Spleen (tissue), 11 donors: ENCODE measurements at regions not wholly inside any gene's neighbourhood (a gene's known extent, or its start where the extent isn't known, plus 50 kb on each side); places are given as distances from the start of the nearest gene placed in this dataset.

Experiments
- DNase-seq: peaks from one replicate; pipeline ENCODE4 v3.0.0-alpha.2; 2020
- H3K27ac ChIP-seq, 8 donors: fragments of 200-600 bp; sonication (generic) in 7 of 8; 1 replicate in 4 of 8; 2 replicates in 4 of 8; pipeline versions ENCODE4 v1.5.0 to v1.8.0; 2016 to 2021; ENCODE audit warnings: inconsistent platforms in 4 of 8, mild to moderate bottlenecking in 4 of 8, moderate library complexity in 1 of 8
- H3K27me3 ChIP-seq, 7 donors: fragments of 200-600 bp; sonication (generic) in 6 of 7; replicated peaks in 1 of 7; 1 replicate in 4 of 7; 2 replicates in 3 of 7; pipeline versions ENCODE4 v1.5.0 to v1.8.0; 2016 to 2021; ENCODE audit warnings: inconsistent platforms in 3 of 7, mild to moderate bottlenecking in 1 of 7
- H3K36me3 ChIP-seq, 6 donors: fragments of 200-600 bp; sonication (generic) in 5 of 6; 1 replicate in 4 of 6; 2 replicates in 2 of 6; pipeline versions ENCODE4 v1.5.0 to v1.8.0; 2016 to 2021; ENCODE audit warnings: inconsistent platforms in 2 of 6
- H3K4me1 ChIP-seq, 6 donors: fragments of 200-600 bp; sonication (generic) in 5 of 6; 1 replicate in 3 of 6; 2 replicates in 3 of 6; pipeline versions ENCODE4 v1.5.0 to v1.8.0; 2016 to 2021; ENCODE audit warnings: inconsistent platforms in 3 of 6
- H3K4me3 ChIP-seq, 8 donors: fragments of 200-600 bp; sonication (generic) in 7 of 8; 1 replicate in 4 of 8; 2 replicates in 4 of 8; pipeline versions ENCODE4 v1.5.0 to v1.8.0; 2016 to 2021; ENCODE audit warnings: inconsistent platforms in 4 of 8, mild to moderate bottlenecking in 4 of 8, moderate library complexity in 2 of 8
- H3K9me3 ChIP-seq, 8 donors: fragments of 200-600 bp; sonication (generic) in 7 of 8; 1 replicate in 4 of 8; 2 replicates in 4 of 8; pipeline versions ENCODE4 v1.5.0 to v1.8.0; 2016 to 2021; ENCODE audit warnings: inconsistent platforms in 4 of 8
- CTCF ChIP-seq, 11 experiments: fragments of 200-600 bp in 7 of 11; fragments of 450-650 bp in 4 of 11; sonication (generic) in 4 of 11; IDR thresholded peaks in 8 of 11; conservative IDR thresholded peaks in 3 of 11; 1 replicate in 7 of 11; 2 replicates in 4 of 11; pipeline versions ENCODE4 v1.4.0 to v1.8.0; 2016 to 2021; ENCODE audit warnings: antibody characterized with exemption in 11 of 11, inconsistent platforms in 4 of 11, mild to moderate bottlenecking in 1 of 11
- POLR2A ChIP-seq, 3 donors: fragments of 450-650 bp; IDR thresholded peaks; one replicate each; pipeline ENCODE4 v1.5.1; 2017; ENCODE audit warnings: antibody characterized with exemption in 3 of 3, mild to moderate bottlenecking in 1 of 3
- POLR2AphosphoS5 ChIP-seq, 3 donors: sonication (generic); formaldehyde crosslinking; IDR thresholded peaks; one replicate each; pipeline ENCODE4 v1.5.1; 2017; ENCODE audit warnings: antibody characterized with exemption in 3 of 3
- WGBS, 5 donors: extraction: QIAGEN DNeasy Blood & Tissue Kit in 3 of 5; methylation state at CpG; one replicate each; pipeline versions ENCODE4 v1.1.5 to v1.1.7; 2013 to 2018; 5-methylcytosine and 5-hydroxymethylcytosine counted together
- intact Hi-C: fragments of 100-400 bp; cut with DNase I; formaldehyde crosslinking; loops from one replicate; pipeline ENCODE4 v1.15.0; 2023; ENCODE audit warnings: low total_unique reads
- donor health status: healthy with polysubstance abuse.
- donor health status: DM: no; HTN: no; CAD: no; lungs with moderate emphysema.
- donor health status: DM: no; HTN: no; CAD: no.
- donor health status: Bipolar disorder and iron deficiency.
- donor health status: healthy.
- donor health status: DM: no; HTN: no; CAD: no.
- donor health status: DM: yes; HTN: yes; CAD: no.

DNA sequence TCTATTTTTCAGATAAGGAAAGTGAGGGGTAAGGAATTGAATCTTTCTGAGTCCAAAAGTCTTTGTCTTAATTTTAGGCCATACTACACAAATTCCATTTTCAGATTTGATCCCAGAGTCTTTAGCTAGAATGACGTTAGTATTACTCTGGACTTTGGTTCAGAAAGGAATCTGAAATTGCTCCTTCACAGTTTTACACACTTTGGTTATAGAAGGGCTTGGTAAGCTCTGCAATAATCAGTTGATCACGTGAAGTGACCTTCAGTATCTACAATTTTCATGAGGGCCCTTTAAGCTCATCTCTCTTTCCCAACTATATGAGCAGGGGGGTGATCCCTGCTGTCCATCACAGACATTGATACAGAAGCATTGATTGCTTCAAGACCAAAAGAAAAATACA is 103.4 kb upstream of the ESRRG start:
- no peak overlapping the region for H3K27ac ChIP-seq
- no peak for DNase-seq
- no peaks in the 10 kb centered on the region for H3K9me3 ChIP-seq
- H3K4me1 ChIP-seq, result no peaks in the 10 kb centered on the region
- intact Hi-C loops, result no loop called here
- no peak overlapping the region for H3K4me3 ChIP-seq
- no peaks in the 10 kb centered on the region for H3K36me3 ChIP-seq
- WGBS, 5 donors, result 61 to 75% (median 68%) methylated on average over 2 of the region's 2 CpGs
- TF ChIP-seq POLR2A (IDR thresholded peaks at IDR 0.05) (no peak), CTCF (IDR thresholded peaks at IDR 0.05 in 8 of 11, conservative IDR thresholded peaks at IDR 0.05 in 3 of 11) (no peak), POLR2AphosphoS5 (IDR thresholded peaks at IDR 0.05) (no peak)
- H3K27me3 ChIP-seq, result no peaks in the 10 kb centered on the region

- WGBS, 5 donors, result 82 to 92% (median 89%) methylated on average over 4 of the region's 4 CpGs
- TF ChIP-seq CTCF (IDR thresholded peaks at IDR 0.05 in 8 of 11, conservative IDR thresholded peaks at IDR 0.05 in 3 of 11) (no peak), POLR2AphosphoS5 (IDR thresholded peaks at IDR 0.05) (no peak)
- no peak for DNase-seq
- no peak overlapping the region for H3K27ac ChIP-seq
- no peaks in the 10 kb centered on the region for H3K27me3 ChIP-seq
- H3K9me3 ChIP-seq, result no peaks in the 10 kb centered on the region
- H3K36me3 ChIP-seq, result no peaks in the 10 kb centered on the region
- intact Hi-C loops, result no loop called here
- no peaks in the 10 kb centered on the region for H3K4me1 ChIP-seq
- H3K4me3 ChIP-seq, result no peak overlapping the region
Observed at GRCh38 chr1:216826214-216826613, 103.0 kb upstream of the ESRRG start.

GRCh38 chr1:216825557-216825956 is 102.3 kb upstream of the ESRRG start:
- no peak for DNase-seq
- intact Hi-C loops, result no loop called here
- no peaks in the 10 kb centered on the region for H3K4me1 ChIP-seq
- no peak overlapping the region for H3K4me3 ChIP-seq
- H3K27me3 ChIP-seq, result no peaks in the 10 kb centered on the region
- TF ChIP-seq POLR2A (IDR thresholded peaks at IDR 0.05), result no peak
- no peak for TF ChIP-seq POLR2AphosphoS5 (IDR thresholded peaks at IDR 0.05)
- TF ChIP-seq CTCF (IDR thresholded peaks at IDR 0.05 in 8 of 11, conservative IDR thresholded peaks at IDR 0.05 in 3 of 11), result no peak
- no peaks in the 10 kb centered on the region for H3K9me3 ChIP-seq
- 77 to 86% (median 83%) methylated on average over 2 of the region's 2 CpGs for WGBS, 5 donors
- H3K36me3 ChIP-seq, result no peaks in the 10 kb centered on the region
- no peak overlapping the region for H3K27ac ChIP-seq

- intact Hi-C loops, result no loop called here
- WGBS, 5 donors, result 87 to 96% (median 90%) methylated on average over 3 of the region's 3 CpGs
Observed at GRCh38 chr1:216824511-216824910, 101.3 kb upstream of the ESRRG start.

More at GRCh38 chr1:216824511-216824910, 101.3 kb upstream of the ESRRG start:
- DNase-seq, result no peak
- Histone ChIP-seq H3K4me3 (no peak overlapping the region), H3K27ac (no peak overlapping the region), H3K4me1 (no peaks in the 10 kb centered on the region), H3K9me3 (no peaks in the 10 kb centered on the region), H3K27me3 (no peaks in the 10 kb centered on the region), H3K36me3 (no peaks in the 10 kb centered on the region)
- TF ChIP-seq POLR2A (IDR thresholded peaks at IDR 0.05), result no peak
- TF ChIP-seq CTCF (IDR thresholded peaks at IDR 0.05 in 8 of 11, conservative IDR thresholded peaks at IDR 0.05 in 3 of 11), result no peak
- no peak for TF ChIP-seq POLR2AphosphoS5 (IDR thresholded peaks at IDR 0.05)
